Ascending aorta (tissue), 2 donors: ENCODE measurements at regions not wholly inside any gene's neighbourhood (a gene's known extent, or its start where the extent isn't known, plus 50 kb on each side); places are given as distances from the start of the nearest gene placed in this dataset.

Experiments used
- DNase-seq, 2 donors: peaks; one replicate each; pipeline ENCODE4 v3.0.0-alpha.2; 2019; ENCODE audit warnings: low spot score in 2 of 2
- H3K27ac ChIP-seq, 2 donors: fragments of 200-600 bp; sonication (generic); one replicate each; pipeline ENCODE4 v1.5.1; 2016 to 2017; ENCODE audit warnings: mild to moderate bottlenecking in 1 of 2
- H3K27me3 ChIP-seq: fragments of 200-600 bp; sonication (generic); one replicate; pipeline ENCODE4 v1.5.1; 2017
- H3K36me3 ChIP-seq, 2 donors: fragments of 200-600 bp; sonication (generic); one replicate each; pipeline ENCODE4 v1.5.1; 2016
- H3K4me1 ChIP-seq, 2 donors: fragments of 200-600 bp; sonication (generic); one replicate each; pipeline ENCODE4 v1.5.1; 2016 to 2017; ENCODE audit warnings: mild to moderate bottlenecking in 1 of 2
- H3K4me3 ChIP-seq, 2 donors: fragments of 200-600 bp; sonication (generic); one replicate each; pipeline ENCODE4 v1.5.1; 2016 to 2017; ENCODE audit warnings: mild to moderate bottlenecking in 1 of 2
- H3K9me3 ChIP-seq, 2 donors: fragments of 200-600 bp; sonication (generic); one replicate each; pipeline ENCODE4 v1.5.1; 2016
- CTCF ChIP-seq, 3 experiments: fragments of 200-600 bp in 2 of 3; fragments of 450-650 bp in 1 of 3; sonication (generic) in 2 of 3; IDR thresholded peaks; one replicate each; pipeline ENCODE4 v1.5.1; 2016 to 2019; ENCODE audit warnings: antibody characterized with exemption in 3 of 3, mild to moderate bottlenecking in 1 of 3, moderate library complexity in 1 of 3
- intact Hi-C: fragments of 100-400 bp; cut with DNase I; formaldehyde crosslinking; loops from one replicate; pipeline ENCODE4 v1.15.1; 2023

GRCh38 chr5:154566146-154566680 is 88.2 kb upstream of the HAND1 start:
- Histone ChIP-seq H3K27ac (no peak overlapping the region), H3K36me3 (no peaks in the 10 kb centered on the region), H3K4me3 (no peak overlapping the region), H3K4me1 (no peaks in the 10 kb centered on the region), H3K9me3 (no peaks in the 10 kb centered on the region), H3K27me3 (no peaks in the 10 kb centered on the region)
- no peak for TF ChIP-seq CTCF (IDR thresholded peaks at IDR 0.05)
- DNase-seq = no peak
- intact Hi-C loops = no loop called here

GRCh38 chr5:154565123-154565522 is 87.1 kb upstream of the HAND1 start:
- H3K4me3 ChIP-seq = no peak overlapping the region
- no peaks in the 10 kb centered on the region for H3K27me3 ChIP-seq
- no peak for TF ChIP-seq CTCF (IDR thresholded peaks at IDR 0.05)
- no peak for DNase-seq
- H3K9me3 ChIP-seq = no peaks in the 10 kb centered on the region
- no peaks in the 10 kb centered on the region for H3K36me3 ChIP-seq
- intact Hi-C loops = no loop called here
- no peaks in the 10 kb centered on the region for H3K4me1 ChIP-seq
- no peak overlapping the region for H3K27ac ChIP-seq

GRCh38 chr5:154562244-154562880 is 84.3 kb upstream of the HAND1 start:
- Histone ChIP-seq H3K27ac (no peak overlapping the region), H3K27me3 (no peaks in the 10 kb centered on the region), H3K36me3 (no peaks in the 10 kb centered on the region), H3K4me3 (no peak overlapping the region), H3K9me3 (no peaks in the 10 kb centered on the region), H3K4me1 (no peaks in the 10 kb centered on the region)
- no peak for DNase-seq
- no peak for TF ChIP-seq CTCF (IDR thresholded peaks at IDR 0.05)
- intact Hi-C loops = no loop called here

GRCh38 chr5:154559398-154560276 is 81.6 kb upstream of the HAND1 start:
- Histone ChIP-seq H3K4me1 (no peaks in the 10 kb centered on the region), H3K27me3 (no peaks in the 10 kb centered on the region), H3K27ac (no peak overlapping the region), H3K36me3 (no peaks in the 10 kb centered on the region), H3K9me3 (peaks cover 0 to 3% of the 10 kb centered on the region in 2 donors), H3K4me3 (no peak overlapping the region)
- TF ChIP-seq CTCF (IDR thresholded peaks at IDR 0.05) = no peak
- intact Hi-C loops = no loop called here
- no peak for DNase-seq

- no peaks in the 10 kb centered on the region for H3K27me3 ChIP-seq
- no peak overlapping the region for H3K27ac ChIP-seq
- intact Hi-C loops = no loop called here
- no peaks in the 10 kb centered on the region for H3K36me3 ChIP-seq
- no peak overlapping the region for H3K4me3 ChIP-seq
- peaks cover 8 to 12% of the 10 kb centered on the region in 2 donors for H3K9me3 ChIP-seq
- no peak for DNase-seq
- no peak for TF ChIP-seq CTCF (IDR thresholded peaks at IDR 0.05)
- no peaks in the 10 kb centered on the region for H3K4me1 ChIP-seq
Observed at GRCh38 chr5:154557548-154557947, 79.5 kb upstream of the HAND1 start.
